ENCODE measurements at regions not wholly inside any gene's neighbourhood (a gene's known extent, or its start where the extent isn't known, plus 50 kb on each side); places are given as distances from the start of the nearest gene placed in this dataset.

DNA sequence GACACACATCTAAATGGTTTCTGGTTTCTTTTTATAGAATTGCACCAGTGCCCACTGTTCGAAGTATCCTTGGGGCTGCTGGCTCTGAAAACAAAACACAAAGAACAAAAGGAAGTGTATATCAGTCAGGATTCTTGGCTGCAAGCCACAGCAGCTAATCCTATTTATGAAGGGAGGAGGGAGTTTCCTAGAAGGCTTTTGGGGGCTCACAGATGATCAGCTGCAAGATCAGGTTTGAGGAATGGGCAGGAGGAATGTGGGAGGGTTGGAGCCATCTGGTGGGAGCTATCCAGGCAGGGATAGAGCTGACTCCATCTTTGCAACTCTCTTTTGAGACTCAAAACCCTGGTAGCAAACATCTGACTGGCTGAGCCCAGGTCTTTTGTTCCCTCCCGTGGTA, 118.3 kb upstream of the EEF2KMT start:
- no peak for TF ChIP-seq POLR2A (IDR thresholded peaks at IDR 0.05; ENCODE audit: low read depth, low read length)
- no peak for TF ChIP-seq TAF1 (IDR thresholded peaks at IDR 0.05; ENCODE audit: borderline replicate concordance, low read depth, low read length)

All from GM12892 (cell line).